GM21526 (cell line): ENCODE measurements at regions not wholly inside any gene's neighbourhood (a gene's known extent, or its start where the extent isn't known, plus 50 kb on each side); places are given as distances from the start of the nearest gene placed in this dataset.
"Not testable (repeated sequence)": the region's sequence is repeated elsewhere in the genome, so short reads cannot be mapped to it uniquely, and the experiment has no call there.

ENCODE experiments used
- ATAC-seq: cut with Tn5 transposase; IDR thresholded peaks from one replicate; pipeline ENCODE4 v1.9.1; 2021; ENCODE audit warnings: moderate library complexity; ENCODE audit not compliant: unreplicated experiment, low FRiP score

DNA sequence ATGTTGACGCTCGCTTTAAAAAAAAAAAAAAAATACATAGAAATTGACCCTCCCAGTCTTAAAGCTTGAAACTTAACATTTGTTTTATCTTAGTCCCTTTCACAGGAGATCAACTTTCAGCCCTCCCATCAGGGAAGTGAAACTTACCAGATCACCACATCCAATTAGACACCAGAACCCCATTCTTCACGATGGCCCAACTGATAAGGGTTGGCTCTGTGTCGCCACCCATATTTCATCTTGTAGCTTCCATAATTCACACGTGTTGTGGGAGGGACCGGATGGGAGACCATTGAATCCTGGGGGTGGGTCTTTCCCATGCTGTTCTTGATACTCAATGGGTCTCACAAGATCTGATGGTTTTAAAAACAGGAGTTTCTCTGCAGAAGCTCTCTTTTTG lies 629.4 kb upstream of the KCND2 start:
- ATAC-seq: no peak

- ATAC-seq: no peak
Measured at GRCh38 chr7:119647286-119647685, 625.7 kb upstream of the KCND2 start.

DNA sequence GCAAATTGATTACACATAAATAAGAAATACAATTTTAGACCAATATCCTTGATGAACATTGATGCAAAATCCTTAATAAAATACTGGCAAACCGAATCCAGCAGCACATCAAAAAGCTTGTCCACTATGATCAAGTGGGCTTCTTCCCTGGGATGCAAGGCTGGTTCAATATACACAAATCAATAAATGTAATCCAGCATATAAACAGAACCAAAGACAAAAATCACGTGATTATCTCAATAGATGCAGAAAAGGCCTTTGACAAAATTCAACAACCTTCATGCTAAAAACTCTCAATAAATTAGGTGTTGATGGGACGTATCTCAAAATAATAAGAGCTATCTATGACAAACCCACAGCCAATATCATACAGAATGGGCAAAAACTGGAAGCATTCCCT lies 624.2 kb upstream of the KCND2 start:
- ATAC-seq: not testable (repeated sequence)

GRCh38 chr7:119660080-119660479 lies 612.9 kb upstream of the KCND2 start:
- ATAC-seq: no peak

DNA sequence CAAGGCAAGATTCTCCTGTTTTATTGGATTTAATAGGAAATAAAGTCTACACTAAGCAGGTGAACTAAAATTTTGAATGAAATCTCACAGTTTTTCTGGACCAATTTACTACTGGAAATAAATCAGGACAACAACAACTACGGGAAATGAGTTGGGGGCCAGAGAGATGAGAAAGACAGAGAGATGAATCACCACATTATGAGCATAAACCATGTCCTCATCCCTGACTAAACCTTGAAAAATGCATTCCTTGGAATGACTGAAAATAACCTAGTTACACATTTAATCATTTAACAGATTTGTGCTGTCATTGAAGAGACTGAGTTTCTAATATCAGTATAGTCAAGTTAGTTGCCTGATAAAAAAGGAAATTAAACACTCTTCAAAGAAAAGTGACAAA lies 608.4 kb upstream of the KCND2 start:
- no peak for ATAC-seq

DNA sequence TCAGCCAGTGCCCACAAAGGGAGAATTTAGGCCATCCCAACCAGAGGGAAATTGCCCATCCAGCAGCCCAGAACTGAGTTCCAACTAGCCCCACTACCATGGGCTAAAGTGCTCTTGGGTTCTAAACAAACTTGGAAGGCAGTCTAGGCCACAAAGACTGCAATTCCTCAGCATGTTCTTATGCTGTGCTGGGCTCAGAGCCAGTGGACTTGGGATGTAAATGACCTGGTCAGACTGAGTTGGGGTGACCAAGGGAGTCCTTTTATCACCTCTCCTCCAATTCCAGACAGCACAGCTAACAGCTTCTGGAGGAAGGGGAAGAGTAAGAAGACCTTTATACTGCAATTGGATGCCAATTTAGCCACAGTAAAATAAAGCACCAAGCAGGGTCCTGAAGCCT lies 607.2 kb upstream of the KCND2 start:
- ATAC-seq: no peak

DNA sequence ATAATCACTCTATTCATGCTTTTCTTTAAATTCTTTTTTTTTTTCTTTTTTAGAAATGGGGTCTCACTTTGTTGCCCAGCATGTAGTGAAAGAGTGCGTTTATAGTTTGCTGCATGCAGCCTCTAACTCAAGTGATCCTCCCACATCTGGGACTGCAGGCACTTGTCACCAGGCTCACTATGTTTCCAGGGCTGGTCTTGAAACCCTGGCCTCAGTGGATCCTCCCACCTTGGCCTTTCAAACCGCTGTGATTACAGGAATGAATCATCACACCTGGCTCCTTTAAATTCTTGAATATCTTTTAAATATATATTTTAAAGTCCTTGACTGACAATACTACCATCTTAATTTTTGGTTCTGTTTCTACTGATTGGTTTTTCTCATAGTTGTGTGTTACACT lies 591.6 kb upstream of the KCND2 start:
- ATAC-seq: no peak

- ATAC-seq: no peak
Measured at GRCh38 chr7:119684763-119685162, 588.2 kb upstream of the KCND2 start.

- no peak for ATAC-seq
Measured at GRCh38 chr7:119685906-119686305, 587.1 kb upstream of the KCND2 start.

- ATAC-seq: no peak
Measured at GRCh38 chr7:119688831-119689230, 584.1 kb upstream of the KCND2 start.

DNA sequence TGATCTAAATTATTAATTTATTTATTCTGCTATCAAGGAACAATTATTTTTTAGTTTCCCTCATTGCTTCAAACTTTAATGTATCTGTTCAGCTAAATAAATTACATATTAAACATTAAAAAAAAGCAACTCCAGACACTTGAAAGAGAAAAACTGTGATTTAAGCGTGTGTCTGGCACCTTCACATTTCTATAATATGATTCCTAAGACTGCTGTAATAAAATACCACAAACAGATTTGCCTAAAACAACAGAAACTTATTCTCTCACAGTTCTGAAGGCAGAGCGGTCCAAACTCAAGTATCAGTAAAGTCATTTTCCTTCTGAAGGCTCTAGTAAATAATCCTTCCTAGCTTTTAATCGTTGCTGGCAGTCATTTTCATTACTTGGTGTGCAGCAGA lies 580.4 kb upstream of the KCND2 start:
- ATAC-seq: no peak

DNA sequence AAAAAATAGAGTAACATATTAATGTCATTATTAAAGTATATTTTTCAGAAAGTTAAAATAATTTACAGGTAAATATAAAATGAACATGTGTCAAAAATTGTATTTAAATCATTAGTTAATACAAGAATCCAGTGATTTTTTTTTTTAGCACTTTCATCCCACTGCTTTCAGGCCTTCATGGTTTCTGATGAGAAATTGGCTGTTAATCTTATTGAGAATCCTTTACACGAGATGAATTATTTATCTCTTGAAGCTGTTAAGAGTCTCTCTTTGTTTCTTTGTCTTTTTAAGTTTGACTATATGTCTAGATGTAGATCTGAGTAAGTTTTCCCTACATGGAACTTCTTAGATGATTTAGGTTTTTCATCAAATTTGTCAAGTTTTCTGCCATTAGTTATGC lies 578.5 kb upstream of the KCND2 start:
- no peak for ATAC-seq

DNA sequence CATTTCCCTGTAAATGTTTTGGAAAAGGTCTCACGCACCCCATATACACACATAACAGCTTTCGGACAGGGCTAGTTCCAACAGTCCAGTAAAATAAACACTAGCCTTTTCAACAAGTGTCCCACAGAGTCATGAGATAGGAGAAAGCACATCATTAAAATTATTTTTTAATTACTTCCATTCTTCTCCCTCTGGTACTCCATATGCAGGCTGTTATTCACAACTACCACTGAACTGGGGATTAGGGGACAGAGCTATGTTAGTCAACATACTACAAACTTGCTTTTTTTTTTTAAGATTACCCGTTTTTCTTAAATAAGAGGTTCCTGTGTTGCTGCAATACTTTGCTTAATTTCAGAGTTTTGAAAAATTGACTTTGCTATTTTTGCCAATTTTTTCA lies 576.6 kb upstream of the KCND2 start:
- no peak for ATAC-seq

DNA sequence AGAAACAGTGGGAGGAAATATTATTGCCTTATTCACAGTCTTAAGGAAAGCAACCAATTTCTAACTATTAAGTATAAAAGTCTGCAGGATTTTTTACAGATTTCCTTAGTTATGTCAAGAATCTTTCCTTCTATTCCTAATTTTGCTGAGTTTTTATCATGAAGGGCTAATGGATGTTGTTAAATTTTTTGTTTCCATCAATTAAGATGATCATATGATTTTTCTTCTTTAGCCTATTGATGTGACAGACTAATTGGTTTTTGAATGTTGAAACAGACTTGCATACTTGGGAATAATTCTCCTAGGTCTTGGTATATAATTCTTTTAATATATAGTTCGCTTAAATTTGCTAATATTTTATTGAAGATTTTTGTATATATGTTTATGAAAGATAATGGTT lies 569.1 kb upstream of the KCND2 start:
- no peak for ATAC-seq

DNA sequence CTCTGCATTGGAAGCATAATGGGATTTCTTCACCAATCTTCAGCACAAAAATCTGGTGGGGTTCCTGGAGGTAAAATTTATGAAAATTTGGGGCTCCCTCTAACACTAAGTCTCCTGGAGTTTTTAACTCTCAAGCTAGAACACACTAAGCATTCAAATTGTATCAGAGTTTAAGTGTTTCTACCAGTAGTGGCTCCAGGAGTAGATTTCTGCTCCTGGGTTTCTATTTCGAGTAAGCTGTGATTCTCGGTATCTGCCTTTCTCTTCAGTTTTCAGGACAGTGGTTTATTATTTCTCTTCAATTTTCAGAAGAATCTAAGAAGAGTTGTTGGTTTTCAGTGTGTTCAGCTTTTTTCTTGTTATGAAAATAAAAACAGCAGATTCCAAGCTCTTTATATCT lies 566.4 kb upstream of the KCND2 start:
- no peak for ATAC-seq

DNA sequence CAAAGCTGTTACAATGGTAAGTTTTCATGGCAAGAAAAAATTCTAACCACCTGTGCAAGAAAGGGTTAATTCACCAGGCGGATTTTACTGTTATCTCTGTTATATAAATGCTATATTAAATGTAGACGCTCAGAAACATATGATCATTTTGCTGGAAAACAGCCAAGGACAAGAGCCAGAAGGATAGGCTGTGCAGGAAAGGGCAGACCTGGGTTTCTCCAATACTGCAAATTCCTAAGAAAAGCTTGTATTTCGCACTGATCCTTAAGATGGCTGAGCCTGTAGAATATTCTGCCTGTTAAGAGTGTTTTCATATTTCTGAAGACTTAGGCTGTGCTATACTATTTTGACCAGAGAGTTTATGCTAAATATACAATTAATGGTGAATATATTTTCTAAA lies 564.1 kb upstream of the KCND2 start:
- ATAC-seq: no peak

- ATAC-seq: peak; percentile 86
Measured at GRCh38 chr7:119711104-119711503, 561.9 kb upstream of the KCND2 start.

DNA sequence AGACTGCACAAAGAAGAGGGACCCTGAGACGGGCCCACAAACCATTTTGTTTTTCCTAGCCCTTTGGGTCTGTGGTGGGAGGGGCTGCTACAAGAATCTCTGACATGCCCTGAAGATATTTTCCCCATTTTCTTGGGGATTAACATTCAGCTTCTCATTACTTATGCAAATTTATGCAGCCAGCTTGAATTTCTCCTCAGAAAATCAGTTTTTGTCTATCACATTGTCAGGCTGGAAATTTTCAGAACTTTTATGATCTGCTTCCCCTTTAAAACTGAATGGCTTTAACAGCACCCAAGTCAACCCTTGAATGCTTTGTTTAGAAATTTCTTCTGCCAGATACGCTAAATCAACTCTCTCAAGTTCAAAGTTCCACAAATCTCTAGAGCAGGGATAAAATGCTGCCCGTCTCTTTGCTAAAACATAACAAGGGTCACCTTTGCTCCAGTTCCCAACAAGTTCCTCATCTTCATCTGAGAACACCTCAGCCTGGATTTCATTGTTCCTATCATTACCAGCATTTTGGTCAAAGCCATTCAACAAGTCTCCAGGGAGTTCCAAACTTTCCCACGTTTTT lies 560.0 kb upstream of the KCND2 start:
- no peak for ATAC-seq

DNA sequence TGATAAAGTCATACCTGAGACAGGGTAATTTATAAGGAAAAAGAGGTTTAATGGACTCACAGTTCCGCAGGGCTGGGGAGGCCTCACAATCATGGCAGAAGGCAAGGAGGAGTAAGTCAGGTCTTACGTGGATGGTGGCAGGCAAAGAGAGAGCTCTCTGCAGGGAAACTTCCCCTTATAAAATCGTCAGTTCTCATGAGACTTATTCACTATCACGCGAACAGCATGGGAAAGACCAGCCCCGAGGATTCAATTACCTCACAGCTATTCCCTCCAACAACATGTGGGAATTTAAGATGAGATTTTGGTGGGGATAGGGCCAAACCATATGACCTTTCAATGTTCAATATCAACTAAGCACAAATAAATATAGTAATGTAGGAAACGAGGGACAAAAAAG lies 559.4 kb upstream of the KCND2 start:
- no peak for ATAC-seq

GRCh38 chr7:119720541-119720940 lies 552.4 kb upstream of the KCND2 start:
- ATAC-seq: no peak

DNA sequence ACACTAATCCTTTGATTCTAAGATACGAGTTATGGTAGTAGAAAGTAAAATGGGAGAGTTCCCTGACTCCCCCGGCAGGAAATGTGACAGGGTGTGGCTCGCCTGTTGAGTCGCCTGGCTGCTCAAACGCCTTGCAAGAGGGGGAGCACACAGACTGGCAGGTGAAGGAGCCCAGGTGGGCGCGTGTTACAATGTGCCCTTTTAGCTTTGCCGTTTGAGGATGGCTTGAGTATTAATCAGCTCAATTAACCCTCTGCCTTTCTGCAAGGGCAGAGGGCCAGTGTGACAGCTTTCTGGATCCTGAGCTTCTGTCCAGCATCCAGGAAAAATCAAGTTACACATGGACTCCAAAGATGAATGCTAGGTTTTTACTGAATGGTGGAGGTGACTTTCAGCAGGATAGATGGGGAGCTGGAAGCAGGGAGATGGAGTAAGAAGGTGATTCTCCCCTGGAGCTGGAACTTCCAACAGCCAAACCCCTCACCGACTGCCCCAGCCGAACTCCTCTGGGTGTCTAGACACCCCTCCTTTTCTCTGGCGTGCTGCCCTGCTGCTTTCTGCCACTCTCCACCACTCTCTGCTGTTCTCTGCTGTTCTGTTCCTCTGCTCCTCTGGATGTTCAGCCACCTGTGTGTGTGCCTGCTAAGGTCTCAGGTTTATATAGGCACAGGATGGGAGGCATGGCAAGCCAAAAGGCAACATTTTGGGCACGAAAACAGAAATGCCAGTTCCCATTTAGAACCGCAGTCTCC lies 548.8 kb upstream of the KCND2 start:
- ATAC-seq: no peak

DNA sequence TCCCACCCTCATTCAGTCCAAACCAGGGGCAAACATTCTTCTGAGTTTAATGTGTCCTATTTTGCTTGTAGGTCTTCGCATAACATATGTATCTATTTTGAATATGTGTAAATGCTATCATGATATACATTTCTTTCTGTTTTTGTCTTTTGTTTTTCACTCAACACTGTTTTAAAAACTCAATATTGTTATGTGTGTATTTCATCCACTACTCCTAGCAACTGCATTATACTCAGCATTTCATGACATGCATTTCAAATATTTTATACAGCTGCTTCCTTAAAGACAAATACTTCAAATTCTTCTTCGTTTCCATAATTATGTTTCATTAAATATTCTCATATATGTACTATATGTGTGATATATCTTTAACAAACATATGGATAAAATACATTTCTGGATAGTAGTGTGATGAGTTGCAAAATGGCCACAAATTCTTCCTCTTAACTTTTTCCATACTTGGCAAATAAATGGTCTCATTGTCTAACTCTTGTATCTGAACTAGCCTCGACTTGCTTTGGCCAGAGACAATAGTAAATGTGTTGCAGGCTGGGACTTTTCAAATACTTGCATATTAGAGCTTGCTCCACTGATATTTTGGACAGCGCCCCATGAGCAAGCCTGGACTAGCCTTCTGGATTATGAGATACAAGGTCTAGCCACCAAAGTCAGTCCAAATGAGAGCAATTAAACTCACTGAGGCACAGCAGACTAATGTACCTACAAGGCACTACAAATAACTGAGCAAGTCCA lies 539.7 kb upstream of the KCND2 start:
- ATAC-seq: no peak
